GM21526 (cell line): ENCODE measurements at regions not wholly inside any gene's neighbourhood (a gene's known extent, or its start where the extent isn't known, plus 50 kb on each side); places are given as distances from the start of the nearest gene placed in this dataset.
A peak's percentile ranks its signal among the peaks of the same experiment; 100 is the strongest.
"Not testable (repeated sequence)": the region's sequence is repeated elsewhere in the genome, so short reads cannot be mapped to it uniquely, and the experiment has no call there.

ENCODE experiments used
- ATAC-seq: cut with Tn5 transposase; IDR thresholded peaks from one replicate; pipeline ENCODE4 v1.9.1; 2021; ENCODE audit warnings: moderate library complexity; ENCODE audit not compliant: unreplicated experiment, low FRiP score

GRCh38 chr18:53821141-53821540, 403.3 kb downstream of the MBD2 start:
- not testable (repeated sequence) for ATAC-seq

- ATAC-seq = no peak
These were observed 404.8 kb downstream of the MBD2 start for GRCh38 chr18:53819671-53820070.

GRCh38 chr18:53819174-53819573, 405.3 kb downstream of the MBD2 start:
- no peak for ATAC-seq

GRCh38 chr18:53817976-53818950, 406.2 kb downstream of the MBD2 start:
- ATAC-seq = no peak

- ATAC-seq = no peak
These were observed 424.3 kb downstream of the MBD2 start for GRCh38 chr18:53800171-53800570.

- no peak for ATAC-seq
These were observed 425.3 kb downstream of the MBD2 start for GRCh38 chr18:53799134-53799533.

- no peak for ATAC-seq
These were observed 426.0 kb downstream of the MBD2 start for GRCh38 chr18:53798516-53798915.

GRCh38 chr18:53797998-53798495, 426.4 kb downstream of the MBD2 start:
- no peak for ATAC-seq

- peak; percentile 69 for ATAC-seq
These were observed 428.3 kb downstream of the MBD2 start for GRCh38 chr18:53796040-53796729.

GRCh38 chr18:53795610-53796009, 428.9 kb downstream of the MBD2 start:
- peak; percentile 18 for ATAC-seq

GRCh38 chr18:53795061-53795460, 429.4 kb downstream of the MBD2 start:
- no peak for ATAC-seq

GRCh38 chr18:53792762-53793161, 431.7 kb downstream of the MBD2 start:
- no peak for ATAC-seq

GRCh38 chr18:53790786-53791185, 433.7 kb downstream of the MBD2 start:
- ATAC-seq = no peak

GRCh38 chr18:53789376-53790247, 434.9 kb downstream of the MBD2 start:
- ATAC-seq = no peak

- no peak for ATAC-seq
These were observed 438.7 kb downstream of the MBD2 start for GRCh38 chr18:53785811-53786210.

- no peak for ATAC-seq
These were observed 440.2 kb downstream of the MBD2 start for GRCh38 chr18:53784253-53784652.

- no peak for ATAC-seq
These were observed 443.8 kb downstream of the MBD2 start for GRCh38 chr18:53780666-53781065.

GRCh38 chr18:53772293-53772692, 452.2 kb downstream of the MBD2 start:
- ATAC-seq = no peak

GRCh38 chr18:53771664-53772063, 452.8 kb downstream of the MBD2 start:
- ATAC-seq = no peak

GRCh38 chr18:53765211-53765610, 459.3 kb downstream of the MBD2 start:
- ATAC-seq = no peak
